ENCODE measurements at regions not wholly inside any gene's neighbourhood (a gene's known extent, or its start where the extent isn't known, plus 50 kb on each side); places are given as distances from the start of the nearest gene placed in this dataset.
A peak's percentile ranks its signal among the peaks of the same experiment; 100 is the strongest.

- no peaks in the 10 kb centered on the region for H3K27me3 ChIP-seq
- H3K36me3 ChIP-seq, result no peaks in the 10 kb centered on the region
- H3K27ac ChIP-seq, result no peak overlapping the region
- TF ChIP-seq, protein P1, sequence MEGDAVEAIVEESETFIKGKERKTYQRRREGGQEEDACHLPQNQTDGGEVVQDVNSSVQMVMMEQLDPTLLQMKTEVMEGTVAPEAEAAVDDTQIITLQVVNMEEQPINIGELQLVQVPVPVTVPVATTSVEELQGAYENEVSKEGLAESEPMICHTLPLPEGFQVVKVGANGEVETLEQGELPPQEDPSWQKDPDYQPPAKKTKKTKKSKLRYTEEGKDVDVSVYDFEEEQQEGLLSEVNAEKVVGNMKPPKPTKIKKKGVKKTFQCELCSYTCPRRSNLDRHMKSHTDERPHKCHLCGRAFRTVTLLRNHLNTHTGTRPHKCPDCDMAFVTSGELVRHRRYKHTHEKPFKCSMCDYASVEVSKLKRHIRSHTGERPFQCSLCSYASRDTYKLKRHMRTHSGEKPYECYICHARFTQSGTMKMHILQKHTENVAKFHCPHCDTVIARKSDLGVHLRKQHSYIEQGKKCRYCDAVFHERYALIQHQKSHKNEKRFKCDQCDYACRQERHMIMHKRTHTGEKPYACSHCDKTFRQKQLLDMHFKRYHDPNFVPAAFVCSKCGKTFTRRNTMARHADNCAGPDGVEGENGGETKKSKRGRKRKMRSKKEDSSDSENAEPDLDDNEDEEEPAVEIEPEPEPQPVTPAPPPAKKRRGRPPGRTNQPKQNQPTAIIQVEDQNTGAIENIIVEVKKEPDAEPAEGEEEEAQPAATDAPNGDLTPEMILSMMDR (IDR thresholded peaks at IDR 0.05), result no peak
- TF ChIP-seq POLR2A (IDR thresholded peaks at IDR 0.05), result no peak
- no peak for TF ChIP-seq POLR2AphosphoS5 (IDR thresholded peaks at IDR 0.05)
- no peak for TF ChIP-seq EP300 (IDR thresholded peaks at IDR 0.05)
- H3K9me3 ChIP-seq, result no peaks in the 10 kb centered on the region
- WGBS, result 92% methylated on average over 6 of the region's 6 CpGs
- DNase-seq (ENCODE audit: low spot score in 2 of 2), result no peak
- no peak overlapping the region for H3K4me3 ChIP-seq
- H3K4me1 ChIP-seq, result peaks cover 14% of the 10 kb centered on the region
Measured at GRCh38 chr18:22607284-22607635, 189.5 kb upstream of the CTAGE1 start.

GRCh38 chr18:22608847-22609246, 191.1 kb upstream of the CTAGE1 start:
- H3K4me1 ChIP-seq, result peaks cover 14% of the 10 kb centered on the region
- WGBS, result 43% methylated on average over 1 of the region's 1 CpG
- TF ChIP-seq POLR2AphosphoS5 (IDR thresholded peaks at IDR 0.05) (no peak), POLR2A (IDR thresholded peaks at IDR 0.05) (no peak), EP300 (IDR thresholded peaks at IDR 0.05) (no peak)
- TF ChIP-seq, protein P1 (IDR thresholded peaks at IDR 0.05), result no peak
- no peaks in the 10 kb centered on the region for H3K36me3 ChIP-seq
- no peaks in the 10 kb centered on the region for H3K9me3 ChIP-seq
- no peak overlapping the region for H3K27ac ChIP-seq
- no peak overlapping the region for H3K4me3 ChIP-seq
- H3K27me3 ChIP-seq, result peaks cover 2% of the 10 kb centered on the region
- no peak for DNase-seq (ENCODE audit: low spot score in 2 of 2)

DNA sequence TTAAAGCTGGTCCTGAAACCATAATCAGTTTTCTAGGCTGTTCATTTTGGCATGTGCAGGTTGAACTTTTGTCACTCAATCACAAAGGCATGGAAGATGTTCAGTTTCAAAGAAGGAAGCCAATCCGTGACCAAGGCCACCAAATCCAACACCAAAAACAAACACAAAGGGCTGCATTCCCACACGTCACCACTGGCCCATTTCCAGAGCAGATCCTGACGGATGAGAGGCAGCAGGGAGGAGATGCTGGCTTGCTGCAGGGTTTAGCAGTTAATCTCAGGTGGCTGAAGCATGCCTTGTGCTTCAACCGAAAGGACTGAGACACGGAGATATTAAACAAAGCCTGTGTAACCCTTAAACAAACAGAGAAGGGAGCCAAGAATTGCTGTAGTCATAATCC, 191.9 kb upstream of the CTAGE1 start:
- peak in 1 of 2 donors; percentile 63 for DNase-seq (ENCODE audit: low spot score in 2 of 2)
- Histone ChIP-seq H3K9me3 (no peaks in the 10 kb centered on the region), H3K4me3 (no peak overlapping the region), H3K4me1 (peaks cover 14% of the 10 kb centered on the region), H3K27ac (no peak overlapping the region), H3K36me3 (no peaks in the 10 kb centered on the region), H3K27me3 (peaks cover 2% of the 10 kb centered on the region)
- 22% methylated on average over 5 of the region's 5 CpGs for WGBS
- TF ChIP-seq POLR2AphosphoS5 (IDR thresholded peaks at IDR 0.05), result no peak
- TF ChIP-seq, protein P1 (IDR thresholded peaks at IDR 0.05), result no peak
- no peak for TF ChIP-seq EP300 (IDR thresholded peaks at IDR 0.05)
- no peak for TF ChIP-seq POLR2A (IDR thresholded peaks at IDR 0.05)

GRCh38 chr18:22613058-22613690, 195.5 kb upstream of the CTAGE1 start:
- no peak overlapping the region for H3K4me3 ChIP-seq
- TF ChIP-seq POLR2AphosphoS5 (IDR thresholded peaks at IDR 0.05) (no peak), POLR2A (IDR thresholded peaks at IDR 0.05) (no peak), EP300 (IDR thresholded peaks at IDR 0.05) (no peak)
- TF ChIP-seq, protein P1 (IDR thresholded peaks at IDR 0.05), result no peak
- no peak for DNase-seq (ENCODE audit: low spot score in 2 of 2)
- H3K27me3 ChIP-seq, result peaks cover 2% of the 10 kb centered on the region
- H3K36me3 ChIP-seq, result no peaks in the 10 kb centered on the region
- H3K4me1 ChIP-seq, result peaks cover 5% of the 10 kb centered on the region
- H3K9me3 ChIP-seq, result no peaks in the 10 kb centered on the region
- 41% methylated on average over 18 of the region's 18 CpGs for WGBS
- no peak overlapping the region for H3K27ac ChIP-seq

GRCh38 chr18:22613788-22614187, 196.1 kb upstream of the CTAGE1 start:
- TF ChIP-seq EP300 (IDR thresholded peaks at IDR 0.05), result no peak
- TF ChIP-seq, protein P1 (IDR thresholded peaks at IDR 0.05), result no peak
- no peak for TF ChIP-seq POLR2A (IDR thresholded peaks at IDR 0.05)
- TF ChIP-seq POLR2AphosphoS5 (IDR thresholded peaks at IDR 0.05), result no peak

More at GRCh38 chr18:22613788-22614187, 196.1 kb upstream of the CTAGE1 start:
- Histone ChIP-seq H3K27ac (no peak overlapping the region), H3K36me3 (no peaks in the 10 kb centered on the region), H3K27me3 (peaks cover 2% of the 10 kb centered on the region), H3K4me1 (peaks cover 5% of the 10 kb centered on the region), H3K4me3 (no peak overlapping the region), H3K9me3 (no peaks in the 10 kb centered on the region)
- 40% methylated on average over 3 of the region's 3 CpGs for WGBS
- DNase-seq (ENCODE audit: low spot score in 2 of 2), result no peak

All from suprapubic skin (tissue), 4 donors.